K562 (cell line): ENCODE measurements at regions not wholly inside any gene's neighbourhood (a gene's known extent, or its start where the extent isn't known, plus 50 kb on each side); places are given as distances from the start of the nearest gene placed in this dataset.
A peak's percentile ranks its signal among the peaks of the same experiment; 100 is the strongest.

Source experiments
- BRF1 ChIP-seq: IDR thresholded peaks from 3 replicates; pipeline ENCODE4 v1.6.1; 2011; ENCODE audit warnings: borderline replicate concordance, mild to moderate bottlenecking; ENCODE audit not compliant: insufficient read length; ENCODE audit errors: extremely low read depth
- CBFB ChIP-seq: sonication (generic); formaldehyde crosslinking; IDR thresholded peaks from 2 replicates; pipeline ENCODE4 v1.4.0; 2020; ENCODE audit warnings: mild to moderate bottlenecking, missing genetic modification reagents
- CHCHD3 ChIP-seq: fragments of 250-450 bp; sonication (Bioruptor Pico); IDR thresholded peaks from 2 replicates; pipeline ENCODE4 v2.1.2; 2022; ENCODE audit warnings: mild to moderate bottlenecking
- CHD2 ChIP-seq: IDR thresholded peaks from 2 replicates; pipeline ENCODE4 v1.6.1; 2011; ENCODE audit warnings: low read depth, low read length
- EP300 ChIP-seq: IDR thresholded peaks from 2 replicates; pipeline ENCODE4 v1.6.1; 2012; ENCODE audit warnings: low read length, improper control_type of control experiment
- IRF9 ChIP-seq: fragments of 450-650 bp; IDR thresholded peaks from 2 replicates; pipeline ENCODE4 v1.6.1; 2016; ENCODE audit warnings: missing biosample characterization, missing genetic modification characterization
- MXI1 ChIP-seq: IDR thresholded peaks from 2 replicates; pipeline ENCODE4 v1.6.1; 2011; ENCODE audit warnings: low read depth, mild to moderate bottlenecking, improper control_type of control experiment, low read length
- NFATC3 ChIP-seq: fragments of 450-650 bp; IDR thresholded peaks from 2 replicates; pipeline ENCODE4 v1.6.1; 2017; ENCODE audit warnings: mild to moderate bottlenecking
- NFE2L1 ChIP-seq: fragments of 450-650 bp; IDR thresholded peaks from 2 replicates; pipeline ENCODE4 v1.6.1; 2016; ENCODE audit warnings: missing genetic modification characterization, low read depth, mild to moderate bottlenecking, missing compliant biosample characterization, moderate library complexity, borderline replicate concordance
- PTTG1 ChIP-seq: fragments of 450-650 bp; IDR thresholded peaks from 2 replicates; pipeline ENCODE4 v1.6.1; 2016; ENCODE audit warnings: low read depth, mild to moderate bottlenecking, missing genetic modification characterization, missing compliant biosample characterization
- SFPQ ChIP-seq: fragments of 200-400 bp; formaldehyde crosslinking; IDR thresholded peaks from 2 replicates; pipeline ENCODE4 v1.6.1; 2017; ENCODE audit warnings: mild to moderate bottlenecking, low read depth, low read length, moderate library complexity
- TARDBP ChIP-seq: fragments of 450-650 bp; IDR thresholded peaks from 2 replicates; pipeline ENCODE4 v1.6.1; 2016
- TF ChIP-seq, protein P1 (sequence below): fragments of 150-350 bp; IDR thresholded peaks from 2 replicates; pipeline ENCODE4 v1.6.1; 2014; ENCODE audit warnings: low read depth, mild to moderate bottlenecking, low read length, borderline replicate concordance
- TF ChIP-seq, protein P2 (sequence below): IDR thresholded peaks from 3 replicates; pipeline ENCODE4 v1.6.1; 2011; ENCODE audit warnings: borderline replicate concordance, mild to moderate bottlenecking, moderate library complexity; ENCODE audit not compliant: insufficient read length; ENCODE audit errors: extremely low read depth
- TF ChIP-seq, protein P3 (sequence below): fragments of 250-450 bp; sonication (Bioruptor Pico); IDR thresholded peaks from 2 replicates; pipeline ENCODE4 v1.9.0; 2021; ENCODE audit warnings: mild to moderate bottlenecking

DNA sequence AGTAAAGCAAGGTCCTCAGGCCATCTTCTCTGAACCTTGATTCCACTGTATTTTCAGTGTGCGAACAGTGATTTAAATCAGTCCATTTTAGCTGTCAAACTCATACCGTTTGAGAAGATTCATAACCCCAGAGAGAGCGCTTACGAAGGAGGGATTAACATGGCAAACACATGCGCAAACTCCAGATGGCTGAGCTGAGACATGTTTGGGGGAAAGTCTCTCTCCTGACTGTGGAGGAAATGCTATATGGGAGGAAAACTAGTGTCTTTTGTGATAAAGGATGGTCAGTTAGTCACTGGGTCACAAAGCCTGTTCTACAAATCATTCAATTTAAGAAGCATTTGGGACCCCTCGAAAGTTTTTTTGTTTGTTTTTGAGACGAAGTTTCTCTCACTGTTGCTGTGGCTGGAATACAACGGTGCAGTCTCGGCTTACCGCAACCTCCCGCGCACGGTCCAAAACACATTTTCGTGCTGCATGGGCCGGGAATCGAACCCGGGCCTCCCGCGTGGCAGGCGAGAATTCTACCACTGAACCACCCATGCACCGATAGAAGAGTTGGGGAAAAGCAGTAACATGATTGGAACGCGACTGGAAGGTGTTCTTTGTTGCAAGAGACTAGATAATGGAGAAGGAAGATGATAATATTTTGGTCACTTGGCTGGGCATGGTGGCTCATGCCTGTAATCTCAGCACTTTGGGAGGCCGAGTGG lies 58.4 kb upstream of the CXADR start (continued):
- TF ChIP-seq CHD2 = 0 out of 2 replicates have a peak, but pooled peaks have one; percentile 29
- peak; percentile 69; the same call in 1 of the 2 replicates for TF ChIP-seq TARDBP
- TF ChIP-seq NFE2L1 (tag) = no peak
- TF ChIP-seq, protein P1, sequence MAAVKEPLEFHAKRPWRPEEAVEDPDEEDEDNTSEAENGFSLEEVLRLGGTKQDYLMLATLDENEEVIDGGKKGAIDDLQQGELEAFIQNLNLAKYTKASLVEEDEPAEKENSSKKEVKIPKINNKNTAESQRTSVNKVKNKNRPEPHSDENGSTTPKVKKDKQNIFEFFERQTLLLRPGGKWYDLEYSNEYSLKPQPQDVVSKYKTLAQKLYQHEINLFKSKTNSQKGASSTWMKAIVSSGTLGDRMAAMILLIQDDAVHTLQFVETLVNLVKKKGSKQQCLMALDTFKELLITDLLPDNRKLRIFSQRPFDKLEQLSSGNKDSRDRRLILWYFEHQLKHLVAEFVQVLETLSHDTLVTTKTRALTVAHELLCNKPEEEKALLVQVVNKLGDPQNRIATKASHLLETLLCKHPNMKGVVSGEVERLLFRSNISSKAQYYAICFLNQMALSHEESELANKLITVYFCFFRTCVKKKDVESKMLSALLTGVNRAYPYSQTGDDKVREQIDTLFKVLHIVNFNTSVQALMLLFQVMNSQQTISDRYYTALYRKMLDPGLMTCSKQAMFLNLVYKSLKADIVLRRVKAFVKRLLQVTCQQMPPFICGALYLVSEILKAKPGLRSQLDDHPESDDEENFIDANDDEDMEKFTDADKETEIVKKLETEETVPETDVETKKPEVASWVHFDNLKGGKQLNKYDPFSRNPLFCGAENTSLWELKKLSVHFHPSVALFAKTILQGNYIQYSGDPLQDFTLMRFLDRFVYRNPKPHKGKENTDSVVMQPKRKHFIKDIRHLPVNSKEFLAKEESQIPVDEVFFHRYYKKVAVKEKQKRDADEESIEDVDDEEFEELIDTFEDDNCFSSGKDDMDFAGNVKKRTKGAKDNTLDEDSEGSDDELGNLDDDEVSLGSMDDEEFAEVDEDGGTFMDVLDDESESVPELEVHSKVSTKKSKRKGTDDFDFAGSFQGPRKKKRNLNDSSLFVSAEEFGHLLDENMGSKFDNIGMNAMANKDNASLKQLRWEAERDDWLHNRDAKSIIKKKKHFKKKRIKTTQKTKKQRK = no peak
- no peak for TF ChIP-seq IRF9 (tag)
- no peak for TF ChIP-seq NFATC3
- TF ChIP-seq SFPQ = no peak
- no peak for TF ChIP-seq PTTG1 (tag)
- peak; percentile 26 for TF ChIP-seq BRF1
- TF ChIP-seq MXI1 = no peak
- TF ChIP-seq CHCHD3 (CRISPR knock-in tag) = no peak
- 0 out of 2 replicates have a peak, but pooled peaks have one; percentile 71 for TF ChIP-seq CBFB
- TF ChIP-seq, protein P2, sequence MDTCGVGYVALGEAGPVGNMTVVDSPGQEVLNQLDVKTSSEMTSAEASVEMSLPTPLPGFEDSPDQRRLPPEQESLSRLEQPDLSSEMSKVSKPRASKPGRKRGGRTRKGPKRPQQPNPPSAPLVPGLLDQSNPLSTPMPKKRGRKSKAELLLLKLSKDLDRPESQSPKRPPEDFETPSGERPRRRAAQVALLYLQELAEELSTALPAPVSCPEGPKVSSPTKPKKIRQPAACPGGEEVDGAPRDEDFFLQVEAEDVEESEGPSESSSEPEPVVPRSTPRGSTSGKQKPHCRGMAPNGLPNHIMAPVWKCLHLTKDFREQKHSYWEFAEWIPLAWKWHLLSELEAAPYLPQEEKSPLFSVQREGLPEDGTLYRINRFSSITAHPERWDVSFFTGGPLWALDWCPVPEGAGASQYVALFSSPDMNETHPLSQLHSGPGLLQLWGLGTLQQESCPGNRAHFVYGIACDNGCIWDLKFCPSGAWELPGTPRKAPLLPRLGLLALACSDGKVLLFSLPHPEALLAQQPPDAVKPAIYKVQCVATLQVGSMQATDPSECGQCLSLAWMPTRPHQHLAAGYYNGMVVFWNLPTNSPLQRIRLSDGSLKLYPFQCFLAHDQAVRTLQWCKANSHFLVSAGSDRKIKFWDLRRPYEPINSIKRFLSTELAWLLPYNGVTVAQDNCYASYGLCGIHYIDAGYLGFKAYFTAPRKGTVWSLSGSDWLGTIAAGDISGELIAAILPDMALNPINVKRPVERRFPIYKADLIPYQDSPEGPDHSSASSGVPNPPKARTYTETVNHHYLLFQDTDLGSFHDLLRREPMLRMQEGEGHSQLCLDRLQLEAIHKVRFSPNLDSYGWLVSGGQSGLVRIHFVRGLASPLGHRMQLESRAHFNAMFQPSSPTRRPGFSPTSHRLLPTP = peak; percentile 64
- TF ChIP-seq, protein P3, sequence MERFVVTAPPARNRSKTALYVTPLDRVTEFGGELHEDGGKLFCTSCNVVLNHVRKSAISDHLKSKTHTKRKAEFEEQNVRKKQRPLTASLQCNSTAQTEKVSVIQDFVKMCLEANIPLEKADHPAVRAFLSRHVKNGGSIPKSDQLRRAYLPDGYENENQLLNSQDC (CRISPR knock-in tag) = no peak
- TF ChIP-seq EP300 = peak; percentile 34; the same call in 1 of the 2 replicates
